ENCODE measurements at regions not wholly inside any gene's neighbourhood (a gene's known extent, or its start where the extent isn't known, plus 50 kb on each side); places are given as distances from the start of the nearest gene placed in this dataset.

GRCh38 chr9:75395336-75395735 is 307.0 kb downstream of the OSTF1 start:
- Mint-ChIP-seq H3K36me3 (ENCODE audit: low read depth) (no peaks in the 10 kb centered on the region), H3K9me3 (peaks cover 12% of the 10 kb centered on the region), H3K4me3 (no peak overlapping the region), H3K27me3 (ENCODE audit: low read depth, poor library complexity) (no peaks in the 10 kb centered on the region), H3K27ac (no peak overlapping the region), H3K4me1 (peaks cover 5% of the 10 kb centered on the region)
- TF ChIP-seq, protein P1, sequence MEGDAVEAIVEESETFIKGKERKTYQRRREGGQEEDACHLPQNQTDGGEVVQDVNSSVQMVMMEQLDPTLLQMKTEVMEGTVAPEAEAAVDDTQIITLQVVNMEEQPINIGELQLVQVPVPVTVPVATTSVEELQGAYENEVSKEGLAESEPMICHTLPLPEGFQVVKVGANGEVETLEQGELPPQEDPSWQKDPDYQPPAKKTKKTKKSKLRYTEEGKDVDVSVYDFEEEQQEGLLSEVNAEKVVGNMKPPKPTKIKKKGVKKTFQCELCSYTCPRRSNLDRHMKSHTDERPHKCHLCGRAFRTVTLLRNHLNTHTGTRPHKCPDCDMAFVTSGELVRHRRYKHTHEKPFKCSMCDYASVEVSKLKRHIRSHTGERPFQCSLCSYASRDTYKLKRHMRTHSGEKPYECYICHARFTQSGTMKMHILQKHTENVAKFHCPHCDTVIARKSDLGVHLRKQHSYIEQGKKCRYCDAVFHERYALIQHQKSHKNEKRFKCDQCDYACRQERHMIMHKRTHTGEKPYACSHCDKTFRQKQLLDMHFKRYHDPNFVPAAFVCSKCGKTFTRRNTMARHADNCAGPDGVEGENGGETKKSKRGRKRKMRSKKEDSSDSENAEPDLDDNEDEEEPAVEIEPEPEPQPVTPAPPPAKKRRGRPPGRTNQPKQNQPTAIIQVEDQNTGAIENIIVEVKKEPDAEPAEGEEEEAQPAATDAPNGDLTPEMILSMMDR (IDR thresholded peaks at IDR 0.05), result no peak
- DNase-seq, result no peak

DNA sequence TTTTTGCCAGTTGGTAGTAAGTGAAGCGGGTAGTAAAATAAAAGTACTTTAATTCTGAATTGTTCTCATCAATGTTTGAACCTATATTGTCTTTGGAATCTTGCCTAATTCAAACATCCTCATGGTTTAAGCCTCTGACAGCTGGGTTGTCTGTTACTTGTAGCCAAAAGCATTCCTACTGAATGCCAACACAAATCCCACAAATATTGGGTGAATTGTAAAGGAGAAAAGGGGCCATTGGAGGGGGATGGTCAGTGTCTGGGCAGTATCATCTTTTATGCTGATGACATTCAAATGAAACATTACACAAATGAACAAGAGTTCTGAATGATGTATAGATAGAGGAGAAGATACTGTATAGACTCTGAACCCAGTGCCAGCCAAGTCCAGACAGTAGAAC is 309.5 kb downstream of the OSTF1 start:
- Mint-ChIP-seq H3K4me1 (peaks cover 5% of the 10 kb centered on the region), H3K9me3 (peaks cover 12% of the 10 kb centered on the region), H3K36me3 (ENCODE audit: low read depth) (no peaks in the 10 kb centered on the region), H3K27ac (no peak overlapping the region), H3K4me3 (no peak overlapping the region), H3K27me3 (ENCODE audit: low read depth, poor library complexity) (no peaks in the 10 kb centered on the region)
- TF ChIP-seq, protein P1 (IDR thresholded peaks at IDR 0.05), result no peak
- DNase-seq, result no peak

DNA sequence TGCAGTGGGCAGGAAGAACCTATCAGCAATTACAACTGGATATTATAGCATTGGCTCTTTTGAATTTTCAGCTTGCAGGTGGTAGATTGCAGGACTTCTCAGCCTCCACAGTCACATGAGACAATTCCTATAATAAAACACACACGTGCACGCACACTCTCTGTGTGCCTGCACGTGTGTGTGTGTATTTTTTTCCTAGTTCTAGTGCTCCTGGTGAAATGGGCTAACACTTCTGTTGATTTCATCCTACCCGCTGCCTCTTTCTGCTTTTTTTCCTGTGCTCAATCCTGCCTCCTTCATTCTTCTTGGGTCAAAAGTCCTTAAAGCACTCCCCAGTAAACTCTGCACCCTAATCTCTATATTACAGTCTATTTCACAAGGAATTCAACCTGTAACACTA is 320.1 kb downstream of the OSTF1 start:
- peaks cover 6% of the 10 kb centered on the region for H3K27me3 Mint-ChIP-seq (ENCODE audit: low read depth, poor library complexity)
- H3K4me3 Mint-ChIP-seq, result no peak overlapping the region
- H3K36me3 Mint-ChIP-seq (ENCODE audit: low read depth), result no peaks in the 10 kb centered on the region
- no peak overlapping the region for H3K27ac Mint-ChIP-seq
- TF ChIP-seq, protein P1 (IDR thresholded peaks at IDR 0.05), result no peak
- peaks cover 4% of the 10 kb centered on the region for H3K9me3 Mint-ChIP-seq
- H3K4me1 Mint-ChIP-seq, result peaks cover 28% of the 10 kb centered on the region
- no peak for DNase-seq

DNA sequence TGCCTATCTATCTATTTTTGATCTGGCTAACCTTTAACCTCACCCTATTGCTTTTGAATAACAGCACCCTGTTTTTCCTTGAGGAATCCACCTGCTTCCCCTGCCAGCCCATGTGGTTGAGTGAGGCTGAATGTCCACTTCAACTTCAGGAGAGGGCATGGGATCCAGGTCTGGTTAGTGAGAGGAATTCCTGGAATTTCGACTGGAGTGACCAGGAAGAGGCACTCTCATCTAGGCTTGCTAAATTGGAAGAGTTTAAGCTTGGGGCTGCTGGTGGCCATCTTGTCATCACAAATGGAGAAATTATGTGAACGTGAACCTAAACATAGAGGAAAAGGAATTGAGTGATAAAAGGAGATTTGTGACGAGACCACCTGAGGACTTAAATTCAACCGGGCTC is 322.1 kb downstream of the OSTF1 start:
- Mint-ChIP-seq H3K36me3 (ENCODE audit: low read depth) (no peaks in the 10 kb centered on the region), H3K27me3 (ENCODE audit: low read depth, poor library complexity) (peaks cover 6% of the 10 kb centered on the region), H3K9me3 (no peaks in the 10 kb centered on the region), H3K27ac (peak overlapping the region; percentile 41), H3K4me1 (peaks cover 48% of the 10 kb centered on the region), H3K4me3 (no peak overlapping the region)
- no peak for DNase-seq
- TF ChIP-seq, protein P1 (IDR thresholded peaks at IDR 0.05), result no peak

DNA sequence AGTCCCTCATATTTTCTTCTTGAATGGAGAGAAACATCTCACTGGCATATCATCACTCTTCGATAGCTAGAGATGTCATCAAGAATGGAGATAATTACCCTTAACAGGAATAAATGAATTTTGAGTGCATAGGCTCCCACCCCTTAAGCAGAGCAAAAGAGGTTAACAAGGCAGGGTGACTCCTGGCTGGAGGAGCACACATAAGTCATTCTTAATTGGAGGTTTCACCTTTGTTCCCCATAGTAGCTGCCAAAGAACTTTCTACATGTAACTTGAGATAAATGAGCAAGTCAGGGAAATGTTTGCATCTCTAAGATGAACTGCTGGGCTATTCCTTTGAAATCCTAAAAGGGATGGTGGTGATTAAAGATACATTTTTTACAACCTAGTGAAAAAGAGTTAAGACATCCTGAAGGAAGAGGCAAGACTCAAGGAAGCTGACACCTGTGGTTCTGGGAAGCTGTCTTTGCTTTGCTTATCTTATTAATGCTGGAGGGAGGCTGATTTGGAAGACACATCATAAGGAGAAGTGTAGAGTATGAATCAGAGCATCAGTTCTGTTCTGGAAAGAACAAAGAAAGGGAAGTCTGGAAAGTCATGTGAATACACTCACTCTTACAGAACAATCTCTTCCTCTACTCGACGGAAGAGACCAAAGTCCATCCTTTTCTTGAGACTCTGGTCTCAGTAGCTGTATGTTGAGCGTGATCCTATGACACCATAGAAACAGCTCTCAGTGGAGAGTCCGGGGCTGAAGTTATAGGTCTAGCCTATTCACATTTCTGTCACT is 326.3 kb downstream of the OSTF1 start:
- Mint-ChIP-seq H3K27me3 (ENCODE audit: low read depth, poor library complexity) (peaks cover 6% of the 10 kb centered on the region), H3K27ac (peak overlapping the region; percentile 44), H3K9me3 (no peaks in the 10 kb centered on the region), H3K4me3 (no peak overlapping the region), H3K36me3 (ENCODE audit: low read depth) (no peaks in the 10 kb centered on the region), H3K4me1 (peaks cover 52% of the 10 kb centered on the region)
- DNase-seq, result no peak
- TF ChIP-seq, protein P1 (IDR thresholded peaks at IDR 0.05), result no peak

DNA sequence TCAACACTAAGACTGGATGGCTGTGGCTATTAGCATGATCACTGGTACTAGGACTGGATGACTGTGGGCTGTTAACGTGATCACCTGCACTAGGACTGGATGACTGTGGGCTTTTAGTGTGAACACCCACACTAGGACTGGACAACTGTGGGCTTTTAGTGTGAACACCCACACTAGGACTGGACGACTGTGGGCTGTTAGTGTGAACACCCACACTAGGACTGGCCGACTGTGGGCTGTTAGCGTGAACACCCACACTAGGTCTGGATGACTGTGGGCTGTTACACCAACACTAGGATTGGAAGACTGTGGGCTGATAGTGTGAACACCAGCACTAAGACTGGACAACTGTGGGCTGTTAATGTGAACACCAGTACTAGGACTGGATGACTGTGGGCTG is 329.2 kb downstream of the OSTF1 start:
- H3K4me1 Mint-ChIP-seq, result peaks cover 56% of the 10 kb centered on the region
- no peaks in the 10 kb centered on the region for H3K9me3 Mint-ChIP-seq
- no peaks in the 10 kb centered on the region for H3K36me3 Mint-ChIP-seq (ENCODE audit: low read depth)
- no peak for DNase-seq
- TF ChIP-seq, protein P1 (IDR thresholded peaks at IDR 0.05), result no peak
- no peaks in the 10 kb centered on the region for H3K27me3 Mint-ChIP-seq (ENCODE audit: low read depth, poor library complexity)
- H3K27ac Mint-ChIP-seq, result no peak overlapping the region
- H3K4me3 Mint-ChIP-seq, result no peak overlapping the region

Data from nephron progenitor cell (in vitro differentiated cells).